ENCODE measurements at regions not wholly inside any gene's neighbourhood (a gene's known extent, or its start where the extent isn't known, plus 50 kb on each side); places are given as distances from the start of the nearest gene placed in this dataset.

DNA sequence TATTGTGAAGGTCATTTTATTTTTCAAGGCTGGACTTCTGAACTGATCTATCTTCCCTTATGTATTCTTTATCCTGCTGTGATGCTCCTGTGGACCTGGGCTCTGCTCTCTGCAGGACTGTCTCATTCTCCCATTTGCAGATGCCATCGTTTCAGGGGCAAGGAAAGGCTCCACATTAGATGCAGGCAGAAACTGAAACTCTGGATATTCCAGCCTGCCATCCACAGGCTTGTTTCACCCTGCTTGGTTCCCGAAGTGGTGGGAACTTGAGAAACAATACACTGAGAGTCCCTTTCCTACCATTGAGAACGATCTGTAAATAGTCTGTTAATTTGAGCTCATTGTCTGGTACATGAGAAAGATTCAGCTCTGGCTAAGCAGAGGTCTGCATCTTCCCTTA, 197.5 kb upstream of the MAN1A1 start:
- Histone ChIP-seq H3K36me3 (no peaks in the 10 kb centered on the region), H3K4me3 (no peak overlapping the region), H3K9me3 (no peaks in the 10 kb centered on the region), H3K27ac (no peak overlapping the region), H3K4me1 (peaks cover 0 to under 1% (median 0%) of the 10 kb centered on the region in 4 donors), H3K27me3 (no peaks in the 10 kb centered on the region)
- intact Hi-C loops (cut with DNase I; ENCODE audit: low total_unique reads), result no loop called here
- TF ChIP-seq, protein P1, sequence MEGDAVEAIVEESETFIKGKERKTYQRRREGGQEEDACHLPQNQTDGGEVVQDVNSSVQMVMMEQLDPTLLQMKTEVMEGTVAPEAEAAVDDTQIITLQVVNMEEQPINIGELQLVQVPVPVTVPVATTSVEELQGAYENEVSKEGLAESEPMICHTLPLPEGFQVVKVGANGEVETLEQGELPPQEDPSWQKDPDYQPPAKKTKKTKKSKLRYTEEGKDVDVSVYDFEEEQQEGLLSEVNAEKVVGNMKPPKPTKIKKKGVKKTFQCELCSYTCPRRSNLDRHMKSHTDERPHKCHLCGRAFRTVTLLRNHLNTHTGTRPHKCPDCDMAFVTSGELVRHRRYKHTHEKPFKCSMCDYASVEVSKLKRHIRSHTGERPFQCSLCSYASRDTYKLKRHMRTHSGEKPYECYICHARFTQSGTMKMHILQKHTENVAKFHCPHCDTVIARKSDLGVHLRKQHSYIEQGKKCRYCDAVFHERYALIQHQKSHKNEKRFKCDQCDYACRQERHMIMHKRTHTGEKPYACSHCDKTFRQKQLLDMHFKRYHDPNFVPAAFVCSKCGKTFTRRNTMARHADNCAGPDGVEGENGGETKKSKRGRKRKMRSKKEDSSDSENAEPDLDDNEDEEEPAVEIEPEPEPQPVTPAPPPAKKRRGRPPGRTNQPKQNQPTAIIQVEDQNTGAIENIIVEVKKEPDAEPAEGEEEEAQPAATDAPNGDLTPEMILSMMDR (IDR thresholded peaks at IDR 0.05), result no peak
- no peak for DNase-seq

DNA sequence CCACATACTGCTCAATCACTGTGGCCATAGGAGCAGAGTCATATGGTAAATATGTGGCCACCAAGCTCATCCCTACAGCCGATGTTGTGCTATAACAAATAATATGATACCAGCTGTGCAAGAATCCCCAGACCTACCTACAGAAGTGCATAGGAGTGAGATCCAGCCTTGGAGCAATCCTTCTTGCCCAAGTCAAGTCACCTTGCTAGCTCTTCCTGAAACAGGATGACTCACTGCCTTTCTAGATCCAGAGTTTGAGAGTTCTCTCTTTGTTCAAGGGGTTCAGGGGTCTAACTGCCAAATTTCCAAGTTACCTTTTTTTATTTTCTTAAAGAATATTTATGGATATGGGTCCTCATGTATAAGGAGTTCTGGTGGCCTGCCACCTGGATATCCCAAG, 195.7 kb upstream of the MAN1A1 start:
- Histone ChIP-seq H3K27me3 (no peaks in the 10 kb centered on the region), H3K9me3 (no peaks in the 10 kb centered on the region), H3K4me1 (peaks cover 0 to 18% (median 11%) of the 10 kb centered on the region in 4 donors), H3K36me3 (no peaks in the 10 kb centered on the region), H3K4me3 (no peak overlapping the region), H3K27ac (no peak overlapping the region)
- intact Hi-C loops (cut with DNase I; ENCODE audit: low total_unique reads), result no loop called here
- TF ChIP-seq, protein P1 (IDR thresholded peaks at IDR 0.05), result no peak
- DNase-seq, result no peak

DNA sequence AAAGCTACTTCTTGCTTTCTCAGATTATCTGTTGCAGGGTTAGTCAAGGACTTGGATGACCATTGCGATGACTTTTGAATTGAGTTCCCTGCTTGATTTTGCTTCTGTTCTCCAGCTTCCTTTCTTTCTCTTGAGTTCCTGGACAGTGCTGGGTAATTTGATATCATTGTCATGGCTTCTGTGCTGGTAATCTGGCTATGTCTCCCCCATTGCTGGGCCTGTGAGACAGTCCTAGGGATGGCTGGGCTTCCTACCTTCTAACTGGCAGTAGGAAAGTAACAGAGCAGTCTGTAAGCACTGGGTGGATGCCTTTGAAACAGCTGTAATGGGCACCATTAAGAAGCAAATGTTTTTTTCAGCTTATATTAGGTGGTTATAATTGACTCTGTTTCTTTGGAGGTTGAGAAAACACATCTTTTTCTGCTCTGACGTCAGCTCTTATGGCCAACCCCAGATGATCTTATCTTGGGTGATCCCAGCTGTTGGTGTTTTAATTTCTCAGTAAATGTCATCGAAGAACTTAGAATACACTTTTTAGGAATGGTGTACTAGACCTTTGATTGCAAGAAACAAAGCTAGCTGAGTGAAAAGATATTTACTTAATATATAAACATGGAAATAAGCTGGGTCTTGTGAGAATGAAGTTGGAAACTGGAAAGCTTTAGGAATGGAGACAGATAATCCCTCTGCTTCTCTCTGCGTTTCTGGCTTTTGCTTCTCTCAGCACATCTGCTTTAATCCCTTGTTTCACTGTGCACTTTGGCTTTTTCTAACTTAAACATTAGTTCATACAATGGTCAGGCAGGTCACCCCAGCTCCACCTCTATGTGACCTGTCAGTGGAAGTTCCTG, 195.0 kb upstream of the MAN1A1 start:
- intact Hi-C loops (cut with DNase I; ENCODE audit: low total_unique reads), result no loop called here
- no peak overlapping the region for H3K4me3 ChIP-seq
- H3K36me3 ChIP-seq, result no peaks in the 10 kb centered on the region
- no peak for DNase-seq
- peaks cover 0 to 19% (median 11%) of the 10 kb centered on the region in 4 donors for H3K4me1 ChIP-seq
- no peaks in the 10 kb centered on the region for H3K27me3 ChIP-seq
- TF ChIP-seq, protein P1 (IDR thresholded peaks at IDR 0.05), result no peak
- no peak overlapping the region for H3K27ac ChIP-seq
- H3K9me3 ChIP-seq, result no peaks in the 10 kb centered on the region

DNA sequence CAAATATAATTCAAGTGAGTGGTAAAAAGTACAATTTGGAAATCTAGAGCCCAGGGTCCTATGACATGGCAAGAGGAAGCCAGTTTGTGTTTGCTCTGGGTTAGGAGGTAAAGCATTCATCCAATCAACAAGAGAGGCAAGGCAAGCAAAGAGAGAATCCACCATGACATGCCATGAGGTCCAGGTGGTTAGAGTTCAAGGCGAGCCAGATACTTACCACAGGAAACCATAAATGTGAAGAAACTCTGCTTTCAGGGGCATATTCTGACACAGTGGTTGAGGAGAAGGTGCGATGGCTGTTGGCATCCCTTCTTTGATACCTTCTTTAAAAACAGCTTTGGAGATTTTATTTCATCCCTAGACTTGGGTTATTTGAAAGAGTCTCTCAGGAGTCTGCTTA, 193.8 kb upstream of the MAN1A1 start:
- intact Hi-C loops (cut with DNase I; ENCODE audit: low total_unique reads), result no loop called here
- Histone ChIP-seq H3K27ac (no peak overlapping the region), H3K36me3 (no peaks in the 10 kb centered on the region), H3K9me3 (no peaks in the 10 kb centered on the region), H3K4me3 (no peak overlapping the region), H3K27me3 (no peaks in the 10 kb centered on the region), H3K4me1 (peaks cover 0 to 19% (median 11%) of the 10 kb centered on the region in 4 donors)
- TF ChIP-seq, protein P1 (IDR thresholded peaks at IDR 0.05), result no peak
- no peak for DNase-seq

DNA sequence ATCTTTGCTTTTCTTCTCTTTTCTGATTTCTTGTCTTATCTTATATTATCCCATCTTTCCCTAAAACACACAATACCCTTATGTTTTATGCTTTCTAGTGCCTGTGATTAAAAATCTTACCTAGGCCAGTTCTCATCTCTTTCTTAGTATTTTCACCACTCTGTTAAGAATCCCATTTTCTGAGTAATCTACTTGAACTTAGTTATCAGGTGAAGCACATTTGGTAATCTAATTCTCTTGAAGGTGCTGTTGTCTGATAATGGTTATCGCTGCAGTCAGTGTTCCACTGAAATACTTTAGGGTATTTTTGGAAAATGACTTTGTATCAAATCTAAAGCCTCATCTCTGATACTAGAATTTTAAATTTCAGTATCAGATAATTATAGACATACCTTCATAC, 192.5 kb upstream of the MAN1A1 start:
- Histone ChIP-seq H3K36me3 (no peaks in the 10 kb centered on the region), H3K4me3 (no peak overlapping the region), H3K27me3 (no peaks in the 10 kb centered on the region), H3K4me1 (peaks cover 0 to 19% (median 11%) of the 10 kb centered on the region in 4 donors), H3K9me3 (no peaks in the 10 kb centered on the region), H3K27ac (no peak overlapping the region)
- no peak for DNase-seq
- intact Hi-C loops (cut with DNase I; ENCODE audit: low total_unique reads), result no loop called here
- TF ChIP-seq, protein P1 (IDR thresholded peaks at IDR 0.05), result no peak

Data from tibial artery (tissue), 4 donors.